ENCODE measurements at regions not wholly inside any gene's neighbourhood (a gene's known extent, or its start where the extent isn't known, plus 50 kb on each side); places are given as distances from the start of the nearest gene placed in this dataset.

DNA sequence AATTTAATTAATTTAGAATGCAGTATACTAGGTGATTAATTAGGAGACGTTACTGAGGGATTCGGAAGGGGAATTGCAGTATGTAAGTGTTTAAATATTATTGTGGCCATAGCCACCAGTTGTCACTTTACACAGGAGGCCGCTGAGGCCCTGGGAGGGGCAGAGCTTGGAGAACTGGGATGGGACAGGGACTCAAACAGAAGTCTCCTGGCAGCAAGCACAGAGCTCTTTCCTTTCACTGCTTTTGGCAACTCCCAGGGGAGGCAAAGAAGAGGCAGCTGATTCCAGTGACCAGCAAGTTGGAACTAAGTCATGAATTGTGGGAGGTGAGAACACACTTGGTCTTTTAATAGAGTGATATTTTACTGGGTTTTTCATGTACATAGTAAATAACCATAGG is 248.6 kb downstream of the RPLP1 start:
- H3K27ac Mint-ChIP-seq = no peak overlapping the region
- no peak overlapping the region for H3K4me3 Mint-ChIP-seq
- Histone ChIP-seq H3K36me3 (ENCODE audit: control insufficient read depth, insufficient read depth, low read length) (no peaks in the 10 kb centered on the region), H3K27ac (ENCODE audit: low read length) (no peak overlapping the region), H3K27me3 (ENCODE audit: control insufficient read depth, insufficient read depth, low read length) (no peaks in the 10 kb centered on the region), H3K4me1 (ENCODE audit: control insufficient read depth, insufficient read depth, low read length) (peaks cover 7% of the 10 kb centered on the region), H3K9me3 (ENCODE audit: control insufficient read depth, insufficient read depth, low read length) (no peaks in the 10 kb centered on the region), H3K4me3 (ENCODE audit: low read length) (no peak overlapping the region)
- peaks cover 5 to 14% of the 10 kb centered on the region in 2 donors for H3K4me1 Mint-ChIP-seq
- intact Hi-C loops (cut with micrococcal nuclease) = no loop called here
- H3K9me3 Mint-ChIP-seq = no peaks in the 10 kb centered on the region
- TF ChIP-seq, protein P1, sequence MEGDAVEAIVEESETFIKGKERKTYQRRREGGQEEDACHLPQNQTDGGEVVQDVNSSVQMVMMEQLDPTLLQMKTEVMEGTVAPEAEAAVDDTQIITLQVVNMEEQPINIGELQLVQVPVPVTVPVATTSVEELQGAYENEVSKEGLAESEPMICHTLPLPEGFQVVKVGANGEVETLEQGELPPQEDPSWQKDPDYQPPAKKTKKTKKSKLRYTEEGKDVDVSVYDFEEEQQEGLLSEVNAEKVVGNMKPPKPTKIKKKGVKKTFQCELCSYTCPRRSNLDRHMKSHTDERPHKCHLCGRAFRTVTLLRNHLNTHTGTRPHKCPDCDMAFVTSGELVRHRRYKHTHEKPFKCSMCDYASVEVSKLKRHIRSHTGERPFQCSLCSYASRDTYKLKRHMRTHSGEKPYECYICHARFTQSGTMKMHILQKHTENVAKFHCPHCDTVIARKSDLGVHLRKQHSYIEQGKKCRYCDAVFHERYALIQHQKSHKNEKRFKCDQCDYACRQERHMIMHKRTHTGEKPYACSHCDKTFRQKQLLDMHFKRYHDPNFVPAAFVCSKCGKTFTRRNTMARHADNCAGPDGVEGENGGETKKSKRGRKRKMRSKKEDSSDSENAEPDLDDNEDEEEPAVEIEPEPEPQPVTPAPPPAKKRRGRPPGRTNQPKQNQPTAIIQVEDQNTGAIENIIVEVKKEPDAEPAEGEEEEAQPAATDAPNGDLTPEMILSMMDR (IDR thresholded peaks at IDR 0.05) = no peak
- H3K36me3 Mint-ChIP-seq = no peaks in the 10 kb centered on the region
- WGBS (ENCODE audit: insufficient coverage) = 94% methylated on average over 3 of the region's 3 CpGs
- DNase-seq = no peak
- H3K27me3 Mint-ChIP-seq (ENCODE audit: low read depth in 2 of 2) = peaks cover 8 to 14% of the 10 kb centered on the region in 2 donors
- no peak for ATAC-seq

DNA sequence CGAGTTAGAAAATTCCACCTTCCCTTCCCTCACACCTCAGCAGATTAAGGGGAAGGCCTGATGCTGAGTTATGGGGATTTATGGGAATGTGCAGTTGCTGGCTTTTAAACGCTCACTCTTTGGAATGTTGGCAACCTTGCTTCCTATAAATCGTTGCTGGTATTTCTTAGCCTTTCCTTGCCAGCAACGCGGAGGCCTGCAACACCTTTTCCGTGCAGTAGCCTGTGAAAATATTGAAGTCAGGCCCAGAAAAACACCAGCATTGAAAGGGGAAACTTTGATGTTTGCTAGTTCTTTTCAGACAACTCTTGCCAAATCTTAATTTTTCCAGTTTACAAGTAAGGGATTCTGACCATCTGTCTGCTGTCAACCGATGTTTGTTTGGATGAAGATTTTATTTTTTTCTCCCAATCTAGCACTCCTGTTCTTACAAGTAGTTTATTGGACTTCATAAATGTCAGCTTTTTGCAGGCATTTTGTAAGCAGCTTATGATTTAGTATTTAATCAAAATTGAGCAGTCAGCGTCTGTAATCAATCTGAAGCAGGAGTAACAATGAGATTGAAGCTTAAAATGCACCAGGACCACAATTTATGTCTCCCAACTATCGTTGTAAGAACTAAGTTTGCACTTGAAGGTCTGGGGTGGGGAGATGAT is 251.0 kb downstream of the RPLP1 start:
- WGBS (ENCODE audit: insufficient coverage) = 89% methylated on average over 7 of the region's 9 CpGs
- H3K27me3 ChIP-seq (ENCODE audit: control insufficient read depth, insufficient read depth, low read length) = no peaks in the 10 kb centered on the region
- H3K27ac ChIP-seq (ENCODE audit: low read length) = no peak overlapping the region
- H3K9me3 ChIP-seq (ENCODE audit: control insufficient read depth, insufficient read depth, low read length) = peaks cover 7% of the 10 kb centered on the region
- H3K4me3 ChIP-seq (ENCODE audit: low read length) = no peak overlapping the region
- Mint-ChIP-seq H3K9me3 (peaks cover 3 to 5% of the 10 kb centered on the region in 2 donors), H3K4me3 (no peak overlapping the region), H3K4me1 (peaks cover 19 to 25% of the 10 kb centered on the region in 2 donors), H3K36me3 (peaks cover 8% of the 10 kb centered on the region), H3K27ac (no peak overlapping the region), H3K27me3 (ENCODE audit: low read depth in 2 of 2) (peaks cover 5 to 14% of the 10 kb centered on the region in 2 donors)
- peaks cover 20% of the 10 kb centered on the region for H3K4me1 ChIP-seq (ENCODE audit: control insufficient read depth, insufficient read depth, low read length)
- intact Hi-C loops (cut with micrococcal nuclease) = no loop called here
- no peaks in the 10 kb centered on the region for H3K36me3 ChIP-seq (ENCODE audit: control insufficient read depth, insufficient read depth, low read length)
- TF ChIP-seq, protein P1 (IDR thresholded peaks at IDR 0.05) = no peak
- no peak for ATAC-seq
- DNase-seq = no peak

DNA sequence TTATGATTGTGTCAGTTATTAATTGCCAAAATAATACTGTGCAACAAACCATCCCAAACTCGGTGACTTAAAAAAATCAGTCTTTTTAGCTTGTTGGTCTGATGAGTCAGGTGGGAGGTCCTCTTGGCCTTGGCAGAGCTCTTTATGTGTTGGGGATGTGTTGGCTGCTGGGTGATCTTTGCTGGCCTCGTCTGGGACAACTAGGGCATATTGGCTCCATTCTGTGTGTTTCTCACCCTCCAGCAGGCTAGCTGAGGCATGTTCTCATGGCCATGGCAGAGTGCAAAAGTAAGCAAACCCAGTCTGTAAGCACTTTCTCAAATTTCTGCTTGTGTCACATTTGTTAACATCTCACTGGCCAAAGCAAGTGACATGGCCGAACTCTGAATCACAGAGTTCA is 251.6 kb downstream of the RPLP1 start:
- Mint-ChIP-seq H3K9me3 (peaks cover 3 to 5% of the 10 kb centered on the region in 2 donors), H3K4me1 (peaks cover 19 to 25% of the 10 kb centered on the region in 2 donors), H3K27me3 (ENCODE audit: low read depth in 2 of 2) (peaks cover 5 to 15% of the 10 kb centered on the region in 2 donors), H3K4me3 (no peak overlapping the region), H3K27ac (no peak overlapping the region), H3K36me3 (peaks cover 10% of the 10 kb centered on the region)
- ATAC-seq = no peak
- Histone ChIP-seq H3K36me3 (ENCODE audit: control insufficient read depth, insufficient read depth, low read length) (no peaks in the 10 kb centered on the region), H3K4me3 (ENCODE audit: low read length) (no peak overlapping the region), H3K9me3 (ENCODE audit: control insufficient read depth, insufficient read depth, low read length) (peaks cover 13% of the 10 kb centered on the region), H3K4me1 (ENCODE audit: control insufficient read depth, insufficient read depth, low read length) (peaks cover 20% of the 10 kb centered on the region), H3K27ac (ENCODE audit: low read length) (no peak overlapping the region), H3K27me3 (ENCODE audit: control insufficient read depth, insufficient read depth, low read length) (no peaks in the 10 kb centered on the region)
- no peak for DNase-seq
- TF ChIP-seq, protein P1 (IDR thresholded peaks at IDR 0.05) = no peak
- intact Hi-C loops (cut with micrococcal nuclease) = no loop called here
- 96% methylated on average over 2 of the region's 3 CpGs for WGBS (ENCODE audit: insufficient coverage)

DNA sequence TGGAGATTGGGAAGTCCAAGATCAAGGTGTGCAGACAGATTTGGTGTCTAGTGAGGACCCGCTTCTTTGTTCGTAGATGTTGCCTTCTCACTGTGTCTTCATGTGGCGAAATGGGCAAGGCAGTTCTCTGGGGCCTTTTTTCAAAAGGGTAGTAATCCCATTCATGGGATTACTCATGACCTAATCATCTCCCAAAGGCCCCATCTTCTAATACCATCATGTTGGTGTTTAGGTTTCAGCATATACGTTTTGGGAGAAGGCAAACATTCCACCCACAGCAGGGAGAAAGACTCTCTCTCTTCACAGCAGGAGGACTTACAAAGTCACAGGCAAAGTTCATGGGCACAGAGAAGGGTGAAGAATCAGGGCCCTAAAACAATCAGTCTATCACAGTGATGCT is 252.1 kb downstream of the RPLP1 start:
- H3K4me3 ChIP-seq (ENCODE audit: low read length) = no peak overlapping the region
- intact Hi-C loops (cut with micrococcal nuclease) = no loop called here
- Mint-ChIP-seq H3K4me3 (no peak overlapping the region), H3K27me3 (ENCODE audit: low read depth in 2 of 2) (peaks cover 5 to 15% of the 10 kb centered on the region in 2 donors), H3K27ac (no peak overlapping the region), H3K36me3 (peaks cover 10% of the 10 kb centered on the region), H3K9me3 (peaks cover 3 to 5% of the 10 kb centered on the region in 2 donors), H3K4me1 (peaks cover 19 to 25% of the 10 kb centered on the region in 2 donors)
- WGBS (ENCODE audit: insufficient coverage) = 93% methylated on average over 3 of the region's 4 CpGs
- no peaks in the 10 kb centered on the region for H3K36me3 ChIP-seq (ENCODE audit: control insufficient read depth, insufficient read depth, low read length)
- no peaks in the 10 kb centered on the region for H3K27me3 ChIP-seq (ENCODE audit: control insufficient read depth, insufficient read depth, low read length)
- no peak for DNase-seq
- H3K4me1 ChIP-seq (ENCODE audit: control insufficient read depth, insufficient read depth, low read length) = peaks cover 20% of the 10 kb centered on the region
- no peak for ATAC-seq
- H3K9me3 ChIP-seq (ENCODE audit: control insufficient read depth, insufficient read depth, low read length) = peaks cover 13% of the 10 kb centered on the region
- no peak overlapping the region for H3K27ac ChIP-seq (ENCODE audit: low read length)
- TF ChIP-seq, protein P1 (IDR thresholded peaks at IDR 0.05) = no peak
